ENCODE measurements at regions not wholly inside any gene's neighbourhood (a gene's known extent, or its start where the extent isn't known, plus 50 kb on each side); places are given as distances from the start of the nearest gene placed in this dataset.
"Not testable (repeated sequence)": the region's sequence is repeated elsewhere in the genome, so short reads cannot be mapped to it uniquely, and the experiment has no call there.

- no peak for DNase-seq
Measured at GRCh38 chrX:46366381-46367207, 178.6 kb downstream of the ZNF674 start.

- DNase-seq: no peak
Measured at GRCh38 chrX:46354481-46354880, 190.7 kb downstream of the ZNF674 start.

GRCh38 chrX:46341767-46342322 is 203.4 kb downstream of the ZNF674 start:
- DNase-seq: no peak

- no peak for DNase-seq
Measured at GRCh38 chrX:46340696-46341095, 204.5 kb downstream of the ZNF674 start.

GRCh38 chrX:46333550-46333949 is 211.7 kb downstream of the ZNF674 start:
- no peak for DNase-seq

- DNase-seq: no peak
Measured at GRCh38 chrX:46330981-46331380, 214.2 kb downstream of the ZNF674 start.

- no peak for DNase-seq
Measured at GRCh38 chrX:46330513-46330912, 214.7 kb downstream of the ZNF674 start.

- no peak for DNase-seq
Measured at GRCh38 chrX:46328133-46328532, 217.1 kb downstream of the ZNF674 start.

- no peak for DNase-seq
Measured at GRCh38 chrX:46327566-46328115, 217.6 kb downstream of the ZNF674 start.

- no peak for DNase-seq
Measured at GRCh38 chrX:46326161-46326560, 219.1 kb downstream of the ZNF674 start.

GRCh38 chrX:46325312-46325877 is 219.8 kb downstream of the ZNF674 start:
- DNase-seq: no peak

GRCh38 chrX:46324166-46324565 is 221.1 kb downstream of the ZNF674 start:
- DNase-seq: no peak

- not testable (repeated sequence) for DNase-seq
Measured at GRCh38 chrX:46322929-46323328, 222.3 kb downstream of the ZNF674 start.

GRCh38 chrX:46321676-46322075 is 223.5 kb downstream of the ZNF674 start:
- DNase-seq: no peak

GRCh38 chrX:46319750-46320149 is 225.5 kb downstream of the ZNF674 start:
- DNase-seq: no peak

- DNase-seq: no peak
Measured at GRCh38 chrX:46318551-46318950, 226.7 kb downstream of the ZNF674 start.

GRCh38 chrX:46317163-46317562 is 228.1 kb downstream of the ZNF674 start:
- DNase-seq: no peak

- no peak for DNase-seq
Measured at GRCh38 chrX:46311581-46312120, 233.6 kb downstream of the ZNF674 start.

GRCh38 chrX:46310815-46311497 is 234.3 kb downstream of the ZNF674 start:
- DNase-seq: no peak

GRCh38 chrX:46308110-46308509 is 237.1 kb downstream of the ZNF674 start:
- no peak for DNase-seq

GRCh38 chrX:46306103-46306502 is 239.1 kb downstream of the ZNF674 start:
- no peak for DNase-seq

GRCh38 chrX:46305431-46305830 is 239.8 kb downstream of the ZNF674 start:
- DNase-seq: no peak

- DNase-seq: no peak
Measured at GRCh38 chrX:46301903-46302302, 243.3 kb downstream of the ZNF674 start.
